ENCODE measurements at regions not wholly inside any gene's neighbourhood (a gene's known extent, or its start where the extent isn't known, plus 50 kb on each side); places are given as distances from the start of the nearest gene placed in this dataset.

- H3K4me1 ChIP-seq: peaks cover 0 to 2% (median 0%) of the 10 kb centered on the region in 12 donors
- ATAC-seq (no peak), DNase-seq (no peak)
- H3K9me3 ChIP-seq: no peaks in the 10 kb centered on the region
- H3K4me3 ChIP-seq: no peak overlapping the region
- no peaks in the 10 kb centered on the region for H3K36me3 ChIP-seq
- H3K27ac ChIP-seq: no peak overlapping the region
- TF ChIP-seq CTCF (IDR thresholded peaks at IDR 0.05): no peak
- TF ChIP-seq POLR2A (IDR thresholded peaks at IDR 0.05): no peak
- intact Hi-C loops (cut with DNase I): no loop called here
- no peaks in the 10 kb centered on the region for H3K27me3 ChIP-seq
- 59 to 74% (median 64%) methylated on average over 1 of the region's 1 CpG for WGBS, 4 donors
Observed at GRCh38 chr18:55849391-55849790, 261.4 kb upstream of the TCF4 start.

GRCh38 chr18:55847960-55848359, 260.0 kb upstream of the TCF4 start:
- no peak for TF ChIP-seq POLR2A (IDR thresholded peaks at IDR 0.05)
- no peak for TF ChIP-seq CTCF (IDR thresholded peaks at IDR 0.05)
- WGBS, 4 donors: 91 to 95% (median 94%) methylated on average over 3 of the region's 3 CpGs
- intact Hi-C loops (cut with DNase I): no loop called here
- Histone ChIP-seq H3K4me3 (no peak overlapping the region), H3K9me3 (no peaks in the 10 kb centered on the region), H3K27me3 (no peaks in the 10 kb centered on the region), H3K27ac (no peak overlapping the region), H3K4me1 (peaks cover 0 to 2% (median 0%) of the 10 kb centered on the region in 12 donors), H3K36me3 (no peaks in the 10 kb centered on the region)
- ATAC-seq: no peak
- DNase-seq: no peak

GRCh38 chr18:55845221-55845620, 257.2 kb upstream of the TCF4 start:
- Histone ChIP-seq H3K4me1 (peaks cover 0 to 2% (median 0%) of the 10 kb centered on the region in 12 donors), H3K9me3 (peaks cover 0 to 16% (median 0%) of the 10 kb centered on the region in 12 donors), H3K27ac (no peak overlapping the region), H3K27me3 (no peaks in the 10 kb centered on the region), H3K4me3 (no peak overlapping the region), H3K36me3 (no peaks in the 10 kb centered on the region)
- WGBS, 4 donors: 69 to 79% (median 77%) methylated on average over 4 of the region's 4 CpGs
- DNase-seq (no peak), ATAC-seq (no peak)
- intact Hi-C loops (cut with DNase I): no loop called here
- TF ChIP-seq POLR2A (IDR thresholded peaks at IDR 0.05) (no peak), CTCF (IDR thresholded peaks at IDR 0.05) (no peak)

GRCh38 chr18:55844382-55844781, 256.4 kb upstream of the TCF4 start:
- intact Hi-C loops (cut with DNase I): no loop called here
- Histone ChIP-seq H3K27ac (no peak overlapping the region), H3K9me3 (peaks cover 0 to 17% (median 0%) of the 10 kb centered on the region in 12 donors), H3K27me3 (no peaks in the 10 kb centered on the region), H3K4me3 (no peak overlapping the region), H3K4me1 (peaks cover 0 to 2% (median 0%) of the 10 kb centered on the region in 12 donors), H3K36me3 (no peaks in the 10 kb centered on the region)
- no peak for DNase-seq
- ATAC-seq: no peak
- WGBS, 4 donors: 49 to 63% (median 55%) methylated on average over 4 of the region's 4 CpGs
- no peak for TF ChIP-seq CTCF (IDR thresholded peaks at IDR 0.05)
- no peak for TF ChIP-seq POLR2A (IDR thresholded peaks at IDR 0.05)
